OCI-LY7 (cell line): ENCODE measurements at regions not wholly inside any gene's neighbourhood (a gene's known extent, or its start where the extent isn't known, plus 50 kb on each side); places are given as distances from the start of the nearest gene placed in this dataset.

ENCODE experiments used
- BruUV-seq: library from RNA; stranded (reverse); fragments of 400-500 nt; replicated peaks from 2 replicates; lab custom pipeline; 2021; lab: Mats Ljungman, UMichigan
- CTCF ChIA-PET: fragments of 300-600 bp; sonication (Branson Sonifier 250); formaldehyde crosslinking; loops from one replicate; lab custom pipeline; 2022; ENCODE audit warnings: antibody characterized with exemption; ENCODE audit not compliant: unreplicated experiment; lab: Charles Lee
- POLR2A ChIA-PET: fragments of 300-600 bp; sonication (Branson Sonifier 250); formaldehyde crosslinking; loops from one replicate; lab custom pipeline; 2022; ENCODE audit warnings: antibody characterized with exemption; lab: Charles Lee
- DNase-seq: peaks from one replicate; pipeline ENCODE4 v3.0.0-alpha.2; 2015; ENCODE audit warnings: low spot score
- H2AFZ ChIP-seq: fragments of 200-600 bp; sonication (generic), shearing (Covaris generic); 2 replicates; pipeline ENCODE4 v1.6.1; 2014; ENCODE audit warnings: mild to moderate bottlenecking, antibody characterized with exemption, low read length, moderate library complexity
- H3K27ac ChIP-seq: fragments of 200-600 bp; sonication (generic); 2 replicates; pipeline ENCODE4 v1.5.1; 2014; ENCODE audit warnings: mixed run types, low read depth, mild to moderate bottlenecking, moderate library complexity, low read length, inconsistent platforms; ENCODE audit not compliant: poor library complexity, severe bottlenecking
- H3K36me3 ChIP-seq: fragments of 200-600 bp; sonication (generic); 2 replicates; pipeline ENCODE4 v1.6.1; 2014; ENCODE audit warnings: mild to moderate bottlenecking, antibody characterized with exemption, low read length, moderate library complexity, mixed read lengths; ENCODE audit not compliant: insufficient read depth
- H3K4me1 ChIP-seq: fragments of 200-600 bp; sonication (generic); 2 replicates; pipeline ENCODE4 v1.5.1; 2014; ENCODE audit warnings: mild to moderate bottlenecking, low read length; ENCODE audit not compliant: insufficient read depth, poor library complexity, severe bottlenecking
- H3K4me2 ChIP-seq: fragments of 200-600 bp; sonication (generic); 2 replicates; pipeline ENCODE4 v1.6.1; 2014; ENCODE audit warnings: mild to moderate bottlenecking, low read length
- H3K4me3 ChIP-seq: fragments of 200-600 bp; sonication (generic); 2 replicates; pipeline ENCODE4 v1.5.1; 2014; ENCODE audit warnings: mild to moderate bottlenecking, low read depth, low read length; ENCODE audit not compliant: poor library complexity, severe bottlenecking
- H3K79me2 ChIP-seq: fragments of 200-600 bp; sonication (generic); 2 replicates; pipeline ENCODE4 v1.6.1; 2016; ENCODE audit warnings: low read depth, mild to moderate bottlenecking, low read length, moderate library complexity, mixed read lengths; ENCODE audit not compliant: insufficient read depth
- H3K9me2 ChIP-seq: fragments of 200-600 bp; sonication (generic); 2 replicates; pipeline ENCODE4 v1.6.1; 2016; ENCODE audit warnings: mild to moderate bottlenecking, low read length, mixed read lengths; ENCODE audit not compliant: insufficient read depth
- H3K9me3 ChIP-seq: fragments of 200-600 bp; sonication (generic); 2 replicates; pipeline ENCODE4 v1.6.1; 2014; ENCODE audit warnings: mild to moderate bottlenecking, mixed run types, low read length, mixed read lengths
- H4K20me1 ChIP-seq: fragments of 200-600 bp; sonication (generic); 2 replicates; pipeline ENCODE4 v1.6.1; 2014; ENCODE audit warnings: mild to moderate bottlenecking, antibody characterized with exemption, low read length, moderate library complexity, mixed read lengths; ENCODE audit not compliant: insufficient read depth
- CTCF ChIP-seq: fragments of 200-600 bp; sonication (generic); conservative IDR thresholded peaks from 2 replicates; pipeline ENCODE4 v1.5.1; 2014; ENCODE audit warnings: mild to moderate bottlenecking, antibody characterized with exemption, low read length, moderate library complexity, mixed read lengths
- EZH2phosphoT487 ChIP-seq: fragments of 200-600 bp; sonication (generic); IDR thresholded peaks from 2 replicates; pipeline ENCODE4 v1.6.1; 2018; ENCODE audit warnings: low read depth, borderline replicate concordance, mild to moderate bottlenecking, mixed run types, antibody characterized with exemption, low read length, moderate library complexity, mixed read lengths
- intact Hi-C: fragments of 100-400 bp; cut with micrococcal nuclease; formaldehyde crosslinking; loops from one replicate; pipeline ENCODE4 v1.10.0; 2022; ENCODE audit not compliant: unreplicated experiment

DNA sequence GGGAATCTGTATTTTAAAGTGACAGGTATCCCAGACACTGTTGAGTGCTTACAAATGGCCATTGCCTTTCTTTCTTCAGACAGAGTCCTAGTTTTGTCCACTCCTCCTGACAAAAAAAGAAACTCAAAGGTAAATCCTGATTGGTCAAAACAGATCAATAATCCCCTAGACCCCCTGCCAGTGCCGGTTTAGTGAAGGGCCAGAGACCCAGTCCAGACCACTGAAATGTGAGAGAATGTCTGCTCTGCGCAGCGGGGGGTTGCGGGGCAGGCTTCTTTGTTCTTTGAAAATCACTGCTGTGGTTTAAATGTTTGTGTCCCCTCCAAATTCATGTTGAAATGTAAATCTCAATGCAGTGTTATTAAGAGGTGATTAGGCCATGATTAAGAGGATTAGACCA lies 177.7 kb upstream of the GPR26 start:
- H3K79me2 ChIP-seq: no peaks in the 10 kb centered on the region
- ChIA-PET POLR2A (interaction anchor here (0.5 to 0.7 kb wide), 2 partner anchors 11 to 1196 kb away, joined by 3 read pairs; no protein-coding TSS in a partner anchor), CTCF (no interaction called here)
- no peaks in the 10 kb centered on the region for H3K9me3 ChIP-seq
- H2AFZ ChIP-seq: no peak overlapping the region
- H3K4me1 ChIP-seq: no peaks in the 10 kb centered on the region
- intact Hi-C loops: no loop called here
- no TSS peak for BruUV-seq
- no peak overlapping the region for H3K4me2 ChIP-seq
- no peak for DNase-seq
- no peak overlapping the region for H3K4me3 ChIP-seq
- no peaks in the 10 kb centered on the region for H3K36me3 ChIP-seq
- no peak overlapping the region for H3K27ac ChIP-seq
- no peak for TF ChIP-seq EZH2phosphoT487
- TF ChIP-seq CTCF: no peak
- no peaks in the 10 kb centered on the region for H4K20me1 ChIP-seq
- no peaks in the 10 kb centered on the region for H3K9me2 ChIP-seq

GRCh38 chr10:123491364-123491763 lies 174.8 kb upstream of the GPR26 start:
- BruUV-seq: no TSS peak
- CTCF ChIA-PET: no interaction called here
- Histone ChIP-seq H3K36me3 (no peaks in the 10 kb centered on the region), H3K9me2 (no peaks in the 10 kb centered on the region), H3K4me2 (no peak overlapping the region), H3K27ac (no peak overlapping the region), H3K79me2 (no peaks in the 10 kb centered on the region), H4K20me1 (no peaks in the 10 kb centered on the region), H3K4me1 (no peaks in the 10 kb centered on the region), H3K4me3 (no peak overlapping the region), H2AFZ (no peak overlapping the region), H3K9me3 (no peaks in the 10 kb centered on the region)
- DNase-seq: no peak
- POLR2A ChIA-PET: no interaction called here
- no peak for TF ChIP-seq CTCF
- intact Hi-C loops: no loop called here

DNA sequence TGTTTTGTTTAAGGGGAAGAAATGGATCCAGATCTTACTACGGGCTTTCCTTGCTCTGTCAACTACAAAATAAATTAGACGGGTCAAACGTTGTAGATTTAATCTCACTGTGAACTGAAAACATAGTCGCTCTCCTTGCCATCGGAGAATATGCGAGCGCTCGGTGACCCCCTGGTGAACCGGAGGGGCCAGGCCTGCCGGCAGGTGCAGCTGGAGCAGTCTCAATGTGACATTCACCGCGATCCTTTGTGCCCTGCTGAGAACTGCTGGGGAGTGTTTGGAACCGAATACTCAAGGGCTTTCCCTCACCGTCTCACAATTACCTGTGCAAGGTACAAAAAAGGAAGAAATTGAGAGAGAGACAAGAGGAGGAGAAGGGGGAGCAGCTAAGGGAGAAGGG lies 174.1 kb upstream of the GPR26 start:
- POLR2A ChIA-PET: no interaction called here
- H3K4me1 ChIP-seq: no peaks in the 10 kb centered on the region
- H3K36me3 ChIP-seq: no peaks in the 10 kb centered on the region
- no peak for TF ChIP-seq CTCF
- TF ChIP-seq EZH2phosphoT487: no peak
- H3K4me3 ChIP-seq: no peak overlapping the region
- H4K20me1 ChIP-seq: no peaks in the 10 kb centered on the region
- BruUV-seq: no TSS peak
- no peaks in the 10 kb centered on the region for H3K79me2 ChIP-seq
- no peak overlapping the region for H3K27ac ChIP-seq
- no peak overlapping the region for H2AFZ ChIP-seq
- no peak overlapping the region for H3K4me2 ChIP-seq
- CTCF ChIA-PET: no interaction called here
- no peak for DNase-seq
- intact Hi-C loops: no loop called here
- no peaks in the 10 kb centered on the region for H3K9me3 ChIP-seq
- H3K9me2 ChIP-seq: no peaks in the 10 kb centered on the region
